ENCODE measurements at regions not wholly inside any gene's neighbourhood (a gene's known extent, or its start where the extent isn't known, plus 50 kb on each side); places are given as distances from the start of the nearest gene placed in this dataset.

- no peak for TF ChIP-seq CTCF (IDR thresholded peaks at IDR 0.05; ENCODE audit: insufficient read depth, low read length)
- no peak for TF ChIP-seq GABPA (IDR thresholded peaks at IDR 0.05; ENCODE audit: low read depth)
- no peak for TF ChIP-seq POLR2AphosphoS5 (IDR thresholded peaks at IDR 0.05; ENCODE audit: low read depth)
- no peak for TF ChIP-seq SPI1 (IDR thresholded peaks at IDR 0.05; ENCODE audit: borderline replicate concordance, low read depth)
These were observed 446.1 kb downstream of the PRELID2 start for GRCh38 chr5:145389047-145389446.
